ENCODE measurements at regions not wholly inside any gene's neighbourhood (a gene's known extent, or its start where the extent isn't known, plus 50 kb on each side); places are given as distances from the start of the nearest gene placed in this dataset.
"Not testable (repeated sequence)": the region's sequence is repeated elsewhere in the genome, so short reads cannot be mapped to it uniquely, and the experiment has no call there.

- DNase-seq (ENCODE audit: insufficient read length, low spot score) (no peak), FAIRE-seq (no peak)
These were observed 315.6 kb upstream of the KCND2 start for GRCh38 chr7:119957335-119957734.

DNA sequence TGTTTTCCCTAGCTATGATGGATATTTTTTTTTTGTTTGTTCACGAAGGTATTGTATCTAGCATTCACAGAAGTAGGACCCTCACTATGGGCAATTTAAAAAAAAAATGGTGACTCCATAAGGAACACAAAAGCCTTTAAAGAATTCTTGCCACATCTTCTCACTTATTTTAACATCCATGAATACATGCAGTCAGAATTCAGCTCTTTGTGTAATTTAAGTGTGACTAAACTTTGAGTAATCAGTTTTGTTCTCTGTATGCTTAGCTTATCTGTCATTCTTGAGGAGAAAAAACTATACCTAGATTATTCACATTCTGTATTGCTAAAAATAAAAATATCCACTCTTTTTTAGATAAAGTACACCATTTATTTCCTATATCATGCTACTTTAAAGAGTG, 313.2 kb upstream of the KCND2 start:
- DNase-seq (ENCODE audit: insufficient read length, low spot score) (no peak), FAIRE-seq (no peak)

- FAIRE-seq: no peak
These were observed 309.3 kb upstream of the KCND2 start for GRCh38 chr7:119963654-119964053.

DNA sequence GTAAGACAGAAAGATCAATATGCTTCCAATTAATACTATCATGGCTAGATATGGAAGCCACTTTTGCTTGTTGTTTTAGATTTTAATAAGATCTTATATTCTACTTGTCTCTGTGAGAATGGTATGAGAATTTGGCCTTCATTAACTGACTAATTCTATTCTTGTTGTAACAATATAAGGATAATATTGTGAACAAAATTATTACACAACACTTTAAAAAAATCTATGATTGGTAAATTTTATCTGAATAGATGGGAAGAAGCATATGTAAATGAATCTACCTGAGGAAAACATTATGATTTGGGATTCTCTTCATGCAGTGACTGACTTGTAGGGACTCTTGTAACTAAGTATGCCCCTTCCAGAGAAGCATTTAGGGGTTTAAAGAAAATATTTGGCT, 308.9 kb upstream of the KCND2 start:
- DNase-seq (ENCODE audit: insufficient read length, low spot score): no peak
- FAIRE-seq: no peak

More at GRCh38 chr7:119963654-119964053, 309.3 kb upstream of the KCND2 start:
- DNase-seq (ENCODE audit: insufficient read length, low spot score): no peak

DNA sequence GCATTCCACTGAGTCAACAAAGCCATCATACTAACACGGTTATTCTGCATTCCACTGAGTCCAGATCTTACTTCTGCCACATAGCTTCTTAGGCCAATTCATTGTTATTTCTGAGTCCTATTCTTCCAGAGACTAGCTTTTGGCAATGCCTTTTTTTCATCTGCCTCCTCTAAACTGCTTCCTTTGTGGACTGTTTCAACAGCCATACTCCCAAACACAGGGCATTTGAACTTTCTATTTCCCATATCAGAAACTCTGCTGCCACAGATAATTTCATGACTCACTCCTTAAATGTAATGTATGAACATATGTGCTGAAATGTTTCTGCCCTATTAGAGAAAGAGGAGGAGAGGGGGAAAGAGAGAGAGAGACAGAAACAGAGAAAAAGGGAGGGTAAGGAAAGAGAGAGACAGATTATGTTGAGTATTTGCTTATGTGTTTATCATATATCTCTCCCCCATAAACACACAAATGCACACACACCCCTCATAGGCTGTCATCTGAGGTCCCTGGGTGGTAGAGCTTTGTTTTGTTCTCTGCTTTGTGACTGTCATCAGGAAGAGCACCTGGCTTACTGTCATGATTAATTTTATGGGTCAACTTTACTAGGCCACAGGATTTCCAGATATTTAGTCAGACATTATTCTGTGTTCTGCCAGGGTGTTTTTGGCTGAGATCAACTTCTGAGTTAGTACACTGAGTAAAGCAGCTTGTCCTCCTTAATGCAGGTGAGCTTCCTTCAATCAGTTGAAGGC, 308.0 kb upstream of the KCND2 start:
- no peak for FAIRE-seq
- DNase-seq (ENCODE audit: insufficient read length, low spot score): no peak

DNA sequence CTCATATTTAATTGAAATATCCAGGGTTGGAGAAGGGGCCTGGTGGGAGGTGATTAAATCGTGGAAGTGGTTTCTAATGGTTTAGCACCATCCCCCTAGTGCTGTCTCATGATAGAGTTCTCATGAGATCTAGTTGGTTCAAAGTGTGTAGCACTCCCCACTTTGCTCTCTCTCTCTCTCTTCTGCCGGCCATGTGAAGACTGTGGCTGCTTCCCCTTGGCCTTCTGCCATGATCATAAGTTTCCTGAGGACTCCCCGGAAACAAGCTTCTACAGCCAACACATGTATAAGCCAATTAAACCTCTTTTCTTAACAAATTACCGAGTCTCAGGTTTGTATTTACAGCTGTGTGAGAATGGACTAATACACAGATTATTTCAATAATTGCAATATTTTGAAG, 305.8 kb upstream of the KCND2 start:
- no peak for DNase-seq (ENCODE audit: insufficient read length, low spot score)
- FAIRE-seq: no peak

DNA sequence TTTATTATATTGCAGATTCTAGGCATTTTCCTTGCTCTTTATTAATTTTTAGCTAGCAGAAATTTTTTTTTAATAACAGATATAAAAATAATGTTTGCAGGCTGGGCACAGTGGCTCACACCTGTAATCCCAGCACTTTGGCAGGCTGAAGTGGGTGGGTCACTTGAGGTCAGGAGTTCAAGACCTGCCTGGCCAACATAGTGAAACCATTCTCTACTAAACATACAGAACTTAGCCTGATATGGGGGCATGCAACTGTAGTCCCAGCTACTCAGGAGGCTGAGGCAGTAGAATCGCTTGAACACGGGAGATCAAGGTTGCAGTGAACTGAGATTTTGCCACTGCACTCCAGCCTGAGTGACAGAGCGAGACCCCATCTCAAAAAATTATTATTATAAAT, 304.6 kb upstream of the KCND2 start:
- not testable (repeated sequence) for FAIRE-seq; DNase-seq (ENCODE audit: insufficient read length, low spot score)

GRCh38 chr7:119969054-119969453, 303.9 kb upstream of the KCND2 start:
- FAIRE-seq (no peak), DNase-seq (ENCODE audit: insufficient read length, low spot score) (no peak)

DNA sequence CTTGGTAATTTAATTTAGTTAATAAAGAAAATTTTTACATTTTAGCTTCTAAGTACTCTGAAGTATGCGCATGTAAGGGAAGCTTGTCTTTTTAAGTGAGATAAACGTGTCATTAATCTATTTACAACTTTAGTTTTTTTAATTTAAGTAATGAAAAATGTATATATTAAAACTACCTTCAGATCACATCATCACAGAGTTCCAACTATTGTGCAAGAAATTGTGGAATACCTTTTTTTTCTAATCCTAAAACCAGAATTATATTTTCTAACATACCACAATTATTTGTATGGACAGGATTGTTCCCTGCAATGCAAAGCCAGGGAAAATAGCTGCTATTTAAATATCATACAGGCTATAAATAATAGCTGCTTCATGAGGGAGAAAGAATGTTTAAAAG, 303.2 kb upstream of the KCND2 start:
- no peak for DNase-seq (ENCODE audit: insufficient read length, low spot score)
- FAIRE-seq: no peak

DNA sequence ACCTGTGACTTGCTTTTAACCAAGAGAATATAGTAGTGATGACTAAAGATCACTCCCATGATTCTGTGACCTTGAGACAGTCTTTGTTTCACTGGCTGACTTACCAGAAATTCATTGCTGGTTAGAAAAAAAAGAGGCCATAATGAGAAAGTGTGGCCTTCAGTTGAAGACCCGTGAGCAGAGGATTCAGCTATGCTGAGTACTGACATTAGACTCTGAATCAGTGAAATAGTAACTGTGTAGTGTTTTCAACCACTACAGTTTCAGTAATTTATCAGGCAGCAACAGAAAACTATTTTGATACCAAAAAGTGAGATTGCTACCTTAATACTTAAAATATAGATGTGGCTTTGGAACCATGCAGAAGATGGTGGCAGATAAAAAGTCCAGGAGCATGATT, 298.0 kb upstream of the KCND2 start:
- DNase-seq (ENCODE audit: insufficient read length, low spot score) (no peak), FAIRE-seq (no peak)

- FAIRE-seq (no peak), DNase-seq (ENCODE audit: insufficient read length, low spot score) (no peak)
These were observed 290.1 kb upstream of the KCND2 start for GRCh38 chr7:119982884-119983283.

DNA sequence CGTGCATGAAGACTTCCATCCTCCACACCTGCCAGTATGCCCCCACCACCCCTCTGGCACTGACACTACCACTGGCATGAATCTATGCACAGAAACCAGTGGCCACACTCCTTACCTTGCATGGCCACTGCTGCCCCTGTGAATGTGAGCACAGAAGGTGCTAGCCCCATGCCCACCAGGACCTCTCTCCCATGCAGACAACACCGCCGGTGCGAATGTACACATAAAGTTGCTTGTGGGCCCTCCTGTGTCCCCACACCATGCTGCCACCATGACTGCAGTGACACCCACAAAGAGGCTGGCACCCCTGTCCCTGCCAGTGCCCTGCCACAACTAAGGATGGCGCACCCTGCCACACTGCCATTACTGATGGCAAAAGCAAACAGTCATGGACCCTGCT, 289.5 kb upstream of the KCND2 start:
- DNase-seq (ENCODE audit: insufficient read length, low spot score): no peak
- no peak for FAIRE-seq

DNA sequence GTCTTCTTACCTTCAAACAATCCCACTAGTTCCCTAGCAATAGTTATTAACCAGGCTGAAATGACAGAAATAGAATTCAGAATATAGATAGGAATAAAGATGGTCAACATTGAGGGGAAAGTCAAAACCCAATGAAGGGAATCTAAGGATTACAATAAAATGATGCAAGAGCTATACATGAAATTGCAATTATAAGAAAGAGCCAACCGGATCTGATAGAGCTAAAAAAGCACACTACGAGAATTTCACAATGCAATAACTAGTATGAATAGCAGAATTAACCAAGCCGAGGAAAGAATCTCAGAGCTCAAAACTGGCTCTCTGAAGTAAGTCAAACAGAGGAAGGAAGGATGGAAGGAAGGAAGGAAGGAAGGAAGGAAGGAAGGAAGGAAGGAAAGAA, 288.7 kb upstream of the KCND2 start:
- FAIRE-seq (no peak), DNase-seq (ENCODE audit: insufficient read length, low spot score) (no peak)

DNA sequence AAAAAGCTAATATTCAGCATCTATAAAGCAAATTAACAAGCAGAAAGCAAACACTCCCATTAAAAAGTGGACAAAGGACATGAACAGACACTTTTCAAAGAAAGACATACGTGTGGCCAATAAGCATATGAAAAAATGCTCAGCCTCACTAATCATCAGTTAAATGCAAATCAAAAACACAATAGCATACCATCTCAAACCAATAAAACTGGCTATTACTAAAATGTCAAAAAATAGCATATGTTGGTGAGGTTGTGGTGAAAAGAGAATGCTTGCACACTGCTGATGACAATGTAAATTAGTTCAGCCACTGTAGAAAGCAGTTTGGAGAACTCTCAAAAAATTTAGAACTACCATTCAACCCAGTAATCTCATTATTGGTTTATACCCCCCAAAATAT, 284.6 kb upstream of the KCND2 start:
- DNase-seq (ENCODE audit: insufficient read length, low spot score): no peak
- FAIRE-seq: no peak

DNA sequence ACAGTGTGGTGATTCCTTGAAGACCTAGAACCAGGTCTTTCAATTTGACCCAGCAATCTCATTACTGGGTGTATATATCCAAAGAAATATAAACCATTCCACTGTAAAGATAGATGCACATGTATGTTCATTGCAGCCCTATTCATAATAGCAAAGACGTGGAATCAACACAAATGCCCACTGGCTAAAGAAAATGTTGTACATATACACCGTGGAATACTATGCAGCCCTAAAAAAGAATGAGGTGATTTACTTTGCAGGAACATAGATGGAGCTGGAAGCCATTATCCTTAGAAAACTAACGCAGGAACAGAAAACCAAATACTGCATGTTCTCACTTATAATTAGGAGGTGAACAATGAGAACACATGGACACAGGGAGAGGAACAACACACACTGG, 278.0 kb upstream of the KCND2 start:
- no peak for FAIRE-seq

DNA sequence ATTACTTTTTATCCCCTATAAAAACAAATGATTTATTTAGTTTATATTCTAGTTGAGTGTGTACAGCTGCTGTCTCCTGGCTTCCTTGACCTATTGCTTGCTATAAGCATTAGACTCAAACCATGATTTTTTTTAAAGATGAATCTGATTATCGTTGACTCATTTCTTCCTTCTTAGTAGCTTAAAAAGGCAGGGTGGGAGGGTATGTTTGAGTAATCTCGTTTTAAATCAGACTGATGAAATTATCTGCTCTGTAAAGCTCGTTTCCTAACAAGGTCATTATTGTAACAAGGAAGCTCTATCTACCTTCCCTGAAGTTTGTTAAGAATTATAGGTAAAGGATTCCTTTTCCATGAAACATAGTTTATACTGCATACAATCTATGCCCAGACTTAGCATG, 276.3 kb upstream of the KCND2 start:
- FAIRE-seq (no peak), DNase-seq (ENCODE audit: insufficient read length, low spot score) (no peak)

More for the DNA sequence above, 278.0 kb upstream of the KCND2 start:
- DNase-seq (ENCODE audit: insufficient read length, low spot score): no peak

DNA sequence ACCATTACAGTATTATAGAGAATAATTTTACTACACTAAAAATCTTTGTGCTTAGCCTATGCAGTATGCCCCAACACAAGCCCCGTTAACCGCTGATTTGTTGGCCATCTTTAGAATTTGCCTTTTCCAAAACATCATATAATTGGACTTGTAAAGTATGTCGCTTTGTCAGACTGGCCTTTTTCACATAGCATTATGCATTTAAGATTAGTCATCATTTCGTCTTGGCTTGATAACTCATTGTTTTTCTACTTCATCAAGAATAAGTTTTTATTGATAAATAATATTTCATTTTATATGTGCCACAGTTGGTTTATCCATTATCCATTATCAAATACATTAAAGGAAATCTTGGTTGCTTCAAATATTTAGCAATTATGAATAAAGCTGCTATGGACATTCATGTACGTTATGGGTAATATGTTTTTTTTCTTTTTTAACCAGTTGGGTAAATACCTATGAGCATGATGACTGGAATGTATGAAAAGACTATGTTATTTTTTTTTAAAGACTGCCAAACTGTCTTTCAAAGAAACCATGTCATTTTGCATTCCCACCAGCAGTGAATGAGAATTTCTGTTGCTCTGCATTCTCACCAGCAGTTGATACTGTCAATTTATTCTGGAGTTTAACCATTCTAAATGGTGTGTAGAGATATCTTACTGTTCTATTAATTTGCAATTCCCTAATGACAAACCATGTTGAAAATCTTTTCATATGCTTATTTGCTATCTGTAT, 273.1 kb upstream of the KCND2 start:
- DNase-seq (ENCODE audit: insufficient read length, low spot score) (no peak), FAIRE-seq (no peak)

GRCh38 chr7:120005720-120006119, 267.3 kb upstream of the KCND2 start:
- DNase-seq (ENCODE audit: insufficient read length, low spot score) (no peak), FAIRE-seq (no peak)

GRCh38 chr7:120014301-120014700, 258.7 kb upstream of the KCND2 start:
- not testable (repeated sequence) for DNase-seq (ENCODE audit: insufficient read length, low spot score); FAIRE-seq

DNA sequence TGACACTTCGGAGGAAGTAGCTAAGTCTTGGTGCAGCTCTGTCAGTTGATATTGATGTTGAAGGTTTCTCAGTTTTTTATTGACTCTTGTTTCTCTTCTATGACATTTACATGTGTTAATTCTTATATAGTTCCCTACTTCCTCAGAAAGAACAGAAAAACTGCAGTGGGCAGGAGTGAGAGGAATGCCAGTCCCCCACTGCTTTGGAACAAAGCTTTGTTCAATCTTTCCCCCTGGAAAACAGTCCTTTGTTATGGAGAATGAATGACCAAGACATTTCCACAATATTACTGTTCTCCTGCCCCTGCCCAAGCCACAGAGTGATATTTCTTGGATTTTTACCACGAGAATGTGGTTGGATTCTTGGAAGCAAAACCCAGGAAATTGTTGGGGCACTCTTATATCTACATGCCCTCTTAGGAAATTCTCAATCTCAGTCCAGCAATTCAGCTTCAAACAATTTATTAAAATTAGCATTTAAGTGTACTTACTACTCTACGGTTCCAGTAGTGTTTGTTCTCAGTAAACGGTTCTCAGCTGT, 258.0 kb upstream of the KCND2 start:
- DNase-seq (ENCODE audit: insufficient read length, low spot score) (no peak), FAIRE-seq (no peak)

DNA sequence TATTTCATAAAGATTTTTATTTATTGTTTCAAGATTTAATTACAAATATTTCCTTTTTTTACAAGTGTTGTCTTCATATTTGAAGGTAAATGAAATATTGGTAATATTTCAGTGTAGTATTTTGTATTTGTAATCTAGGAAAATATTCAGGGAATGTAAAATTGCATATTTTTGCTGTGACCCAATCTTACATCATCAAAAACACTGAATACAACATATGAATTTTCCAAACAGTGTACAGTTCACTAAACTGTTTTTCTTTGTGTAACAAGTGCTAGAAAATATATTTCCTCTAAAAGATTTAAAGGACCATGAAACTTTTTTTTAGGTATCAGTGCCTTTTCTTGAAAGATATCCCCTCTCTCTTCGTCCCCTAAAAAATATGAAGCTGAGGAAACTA, 251.9 kb upstream of the KCND2 start:
- DNase-seq (ENCODE audit: insufficient read length, low spot score) (no peak), FAIRE-seq (no peak)
